Neural progenitor cell (in vitro differentiated cells): ENCODE measurements at regions not wholly inside any gene's neighbourhood (a gene's known extent, or its start where the extent isn't known, plus 50 kb on each side); places are given as distances from the start of the nearest gene placed in this dataset.
A peak's percentile ranks its signal among the peaks of the same experiment; 100 is the strongest.

Source experiments
- DNase-seq: peaks from one replicate; pipeline ENCODE4 v3.0.0-alpha.2; 2016; ENCODE audit warnings: low spot score
- H2AFZ ChIP-seq: fragments of 200-600 bp; sonication (generic); replicated peaks from 2 replicates; pipeline ENCODE4 v1.6.1; 2016; ENCODE audit warnings: antibody characterized with exemption
- H3F3A ChIP-seq: fragments of 200-600 bp; sonication (generic); 2 replicates; pipeline ENCODE4 v1.6.1; 2016; ENCODE audit warnings: antibody characterized with exemption, low read depth
- H3K27ac ChIP-seq: fragments of 200-600 bp; sonication (generic); 2 replicates; pipeline ENCODE4 v1.5.1; 2016; ENCODE audit warnings: mild to moderate bottlenecking
- H3K27me3 ChIP-seq: fragments of 200-600 bp; sonication (generic); 2 replicates; pipeline ENCODE4 v1.6.1; 2016; ENCODE audit warnings: mild to moderate bottlenecking, moderate library complexity
- H3K36me3 ChIP-seq: fragments of 200-600 bp; sonication (generic); 2 replicates; pipeline ENCODE4 v1.5.1; 2016
- H3K4me1 ChIP-seq: fragments of 200-600 bp; sonication (generic); 2 replicates; pipeline ENCODE4 v1.6.1; 2016; ENCODE audit warnings: mixed run types
- H3K4me2 ChIP-seq: fragments of 200-600 bp; sonication (generic); 2 replicates; pipeline ENCODE4 v1.6.1; 2016
- H3K4me3 ChIP-seq: fragments of 200-600 bp; sonication (generic); 2 replicates; pipeline ENCODE4 v1.5.1; 2016
- H3K79me2 ChIP-seq: fragments of 200-600 bp; sonication (generic); 2 replicates; pipeline ENCODE4 v1.6.1; 2016; ENCODE audit warnings: low read depth
- H3K9ac ChIP-seq: fragments of 200-600 bp; sonication (generic); 2 replicates; pipeline ENCODE4 v1.6.1; 2016
- H3K9me3 ChIP-seq: fragments of 200-600 bp; sonication (generic); 2 replicates; pipeline ENCODE4 v1.5.1; 2016; ENCODE audit warnings: low read depth
- H4K20me1 ChIP-seq: fragments of 200-600 bp; sonication (generic); 2 replicates; pipeline ENCODE4 v1.6.1; 2016; ENCODE audit warnings: low read depth
- H3K27ac Mint-ChIP-seq: 3 replicates; pipeline ENCODE4 v1.8.0; 2021; ENCODE audit warnings: mixed read lengths
- H3K27me3 Mint-ChIP-seq: 2 replicates; pipeline ENCODE4 v1.8.0; 2022; ENCODE audit warnings: low read depth, mild to moderate bottlenecking, inconsistent platforms, moderate library complexity, mixed read lengths; ENCODE audit not compliant: insufficient read depth
- H3K36me3 Mint-ChIP-seq: 3 replicates; pipeline ENCODE4 v1.8.0; 2021; ENCODE audit warnings: mixed read lengths
- H3K4me1 Mint-ChIP-seq: 3 replicates; pipeline ENCODE4 v1.8.0; 2021; ENCODE audit warnings: mixed read lengths
- H3K4me3 Mint-ChIP-seq: 3 replicates; pipeline ENCODE4 v1.8.0; 2021; ENCODE audit warnings: mild to moderate bottlenecking, moderate library complexity, mixed read lengths
- H3K9me3 Mint-ChIP-seq: 3 replicates; pipeline ENCODE4 v1.8.0; 2020; ENCODE audit warnings: mixed read lengths
- CTCF ChIP-seq: fragments of 200-600 bp; sonication (generic); IDR thresholded peaks from 2 replicates; pipeline ENCODE4 v1.5.1; 2017; ENCODE audit warnings: antibody characterized with exemption, mild to moderate bottlenecking
- EZH2 ChIP-seq: fragments of 200-600 bp; sonication (generic); IDR thresholded peaks from 2 replicates; pipeline ENCODE4 v1.6.1; 2017; ENCODE audit warnings: antibody characterized with exemption, mild to moderate bottlenecking, moderate library complexity
- EZH2phosphoT487 ChIP-seq: fragments of 200-600 bp; sonication (generic); IDR thresholded peaks from 2 replicates; pipeline ENCODE4 v1.6.1; 2017; ENCODE audit warnings: antibody characterized with exemption

- H4K20me1 ChIP-seq, result no peaks in the 10 kb centered on the region
- Mint-ChIP-seq H3K4me3 (no peak overlapping the region), H3K4me1 (peaks cover 50% of the 10 kb centered on the region), H3K9me3 (no peaks in the 10 kb centered on the region), H3K36me3 (no peaks in the 10 kb centered on the region), H3K27ac (no peak overlapping the region), H3K27me3 (peaks cover 13% of the 10 kb centered on the region)
- H3K27ac ChIP-seq, result no peak overlapping the region
- no peak for DNase-seq
- no peaks in the 10 kb centered on the region for H3K27me3 ChIP-seq
- TF ChIP-seq CTCF (no peak), EZH2phosphoT487 (no peak), EZH2 (no peak)
- H3K4me2 ChIP-seq, result no peak overlapping the region
- H3K9me3 ChIP-seq, result no peaks in the 10 kb centered on the region
- no peaks in the 10 kb centered on the region for H3K36me3 ChIP-seq
- H3K4me3 ChIP-seq, result no peak overlapping the region
- H2AFZ ChIP-seq, result no peak overlapping the region
- no peak overlapping the region for H3K9ac ChIP-seq
- H3K79me2 ChIP-seq, result no peaks in the 10 kb centered on the region
- H3K4me1 ChIP-seq, result peaks cover 27% of the 10 kb centered on the region
- H3F3A ChIP-seq, result peaks cover 21% of the 10 kb centered on the region
These were observed 191.3 kb upstream of the KLF14 start for GRCh38 chr7:130925136-130925794.

- no peak overlapping the region for H3K4me3 Mint-ChIP-seq
- no peaks in the 10 kb centered on the region for H3K79me2 ChIP-seq
- TF ChIP-seq EZH2, result no peak
- no peak for TF ChIP-seq CTCF
- no peak for TF ChIP-seq EZH2phosphoT487
- no peak overlapping the region for H3K27ac Mint-ChIP-seq
- no peak overlapping the region for H3K4me3 ChIP-seq
- H3K27me3 Mint-ChIP-seq, result peaks cover 16% of the 10 kb centered on the region
- no peak overlapping the region for H3K4me2 ChIP-seq
- peaks cover 13% of the 10 kb centered on the region for H3F3A ChIP-seq
- no peak overlapping the region for H2AFZ ChIP-seq
- H3K9ac ChIP-seq, result no peak overlapping the region
- H3K27ac ChIP-seq, result no peak overlapping the region
- peaks cover 18% of the 10 kb centered on the region for H3K4me1 ChIP-seq
- no peaks in the 10 kb centered on the region for H3K9me3 Mint-ChIP-seq
- no peaks in the 10 kb centered on the region for H3K36me3 Mint-ChIP-seq
- H4K20me1 ChIP-seq, result no peaks in the 10 kb centered on the region
- H3K4me1 Mint-ChIP-seq, result peaks cover 42% of the 10 kb centered on the region
- DNase-seq, result no peak
- no peaks in the 10 kb centered on the region for H3K9me3 ChIP-seq
- H3K27me3 ChIP-seq, result no peaks in the 10 kb centered on the region
- H3K36me3 ChIP-seq, result no peaks in the 10 kb centered on the region
These were observed 192.1 kb upstream of the KLF14 start for GRCh38 chr7:130926001-130926691.

- Histone ChIP-seq H3K27me3 (no peaks in the 10 kb centered on the region), H3K4me3 (no peak overlapping the region), H3K79me2 (no peaks in the 10 kb centered on the region), H3K27ac (no peak overlapping the region), H3K4me2 (no peak overlapping the region), H3F3A (peaks cover 4% of the 10 kb centered on the region), H3K9me3 (no peaks in the 10 kb centered on the region), H3K4me1 (peaks cover 9% of the 10 kb centered on the region), H3K9ac (no peak overlapping the region), H3K36me3 (no peaks in the 10 kb centered on the region), H2AFZ (no peak overlapping the region), H4K20me1 (no peaks in the 10 kb centered on the region)
- TF ChIP-seq EZH2 (no peak), EZH2phosphoT487 (no peak), CTCF (no peak)
- Mint-ChIP-seq H3K4me1 (peaks cover 33% of the 10 kb centered on the region), H3K27ac (peak overlapping the region; percentile 86), H3K4me3 (no peak overlapping the region), H3K9me3 (no peaks in the 10 kb centered on the region), H3K36me3 (no peaks in the 10 kb centered on the region), H3K27me3 (peaks cover 13% of the 10 kb centered on the region)
- no peak for DNase-seq
These were observed 193.1 kb upstream of the KLF14 start for GRCh38 chr7:130927062-130927461.
